ENCODE measurements at regions not wholly inside any gene's neighbourhood (a gene's known extent, or its start where the extent isn't known, plus 50 kb on each side); places are given as distances from the start of the nearest gene placed in this dataset.

DNA sequence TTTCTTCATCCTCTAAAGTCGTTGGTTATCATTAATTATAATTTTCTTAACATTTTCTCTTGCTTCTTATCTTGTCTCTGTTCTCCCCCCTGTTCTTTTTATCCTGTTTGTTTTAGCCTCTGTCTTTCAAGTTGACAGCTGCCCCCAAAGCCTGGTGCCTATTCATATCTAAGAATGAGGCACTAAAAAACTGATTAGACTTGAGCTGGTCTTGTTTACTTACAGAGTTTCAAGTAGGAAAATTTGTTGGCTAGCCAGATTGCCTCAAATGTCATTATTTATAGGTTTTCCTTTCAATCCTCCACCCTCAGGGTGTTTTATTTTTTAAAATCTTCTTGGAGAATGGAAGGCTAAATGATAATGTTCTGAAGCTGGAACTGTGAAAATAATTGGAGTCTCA lies 236.0 kb downstream of the UTP18 start:
- no peak overlapping the region for H3K4me3 ChIP-seq (ENCODE audit: low read depth, low read length)
- no peak for TF ChIP-seq MYC (IDR thresholded peaks at IDR 0.05; ENCODE audit: low read depth, low read length)
- TF ChIP-seq, protein P1, sequence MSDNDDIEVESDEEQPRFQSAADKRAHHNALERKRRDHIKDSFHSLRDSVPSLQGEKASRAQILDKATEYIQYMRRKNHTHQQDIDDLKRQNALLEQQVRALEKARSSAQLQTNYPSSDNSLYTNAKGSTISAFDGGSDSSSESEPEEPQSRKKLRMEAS (IDR thresholded peaks at IDR 0.05; ENCODE audit: low read depth, low read length) = no peak
- TF ChIP-seq, protein P2, sequence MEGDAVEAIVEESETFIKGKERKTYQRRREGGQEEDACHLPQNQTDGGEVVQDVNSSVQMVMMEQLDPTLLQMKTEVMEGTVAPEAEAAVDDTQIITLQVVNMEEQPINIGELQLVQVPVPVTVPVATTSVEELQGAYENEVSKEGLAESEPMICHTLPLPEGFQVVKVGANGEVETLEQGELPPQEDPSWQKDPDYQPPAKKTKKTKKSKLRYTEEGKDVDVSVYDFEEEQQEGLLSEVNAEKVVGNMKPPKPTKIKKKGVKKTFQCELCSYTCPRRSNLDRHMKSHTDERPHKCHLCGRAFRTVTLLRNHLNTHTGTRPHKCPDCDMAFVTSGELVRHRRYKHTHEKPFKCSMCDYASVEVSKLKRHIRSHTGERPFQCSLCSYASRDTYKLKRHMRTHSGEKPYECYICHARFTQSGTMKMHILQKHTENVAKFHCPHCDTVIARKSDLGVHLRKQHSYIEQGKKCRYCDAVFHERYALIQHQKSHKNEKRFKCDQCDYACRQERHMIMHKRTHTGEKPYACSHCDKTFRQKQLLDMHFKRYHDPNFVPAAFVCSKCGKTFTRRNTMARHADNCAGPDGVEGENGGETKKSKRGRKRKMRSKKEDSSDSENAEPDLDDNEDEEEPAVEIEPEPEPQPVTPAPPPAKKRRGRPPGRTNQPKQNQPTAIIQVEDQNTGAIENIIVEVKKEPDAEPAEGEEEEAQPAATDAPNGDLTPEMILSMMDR (IDR thresholded peaks at IDR 0.05; ENCODE audit: low read depth, low read length) = no peak
- no peak for DNase-seq (ENCODE audit: low read depth)

DNA sequence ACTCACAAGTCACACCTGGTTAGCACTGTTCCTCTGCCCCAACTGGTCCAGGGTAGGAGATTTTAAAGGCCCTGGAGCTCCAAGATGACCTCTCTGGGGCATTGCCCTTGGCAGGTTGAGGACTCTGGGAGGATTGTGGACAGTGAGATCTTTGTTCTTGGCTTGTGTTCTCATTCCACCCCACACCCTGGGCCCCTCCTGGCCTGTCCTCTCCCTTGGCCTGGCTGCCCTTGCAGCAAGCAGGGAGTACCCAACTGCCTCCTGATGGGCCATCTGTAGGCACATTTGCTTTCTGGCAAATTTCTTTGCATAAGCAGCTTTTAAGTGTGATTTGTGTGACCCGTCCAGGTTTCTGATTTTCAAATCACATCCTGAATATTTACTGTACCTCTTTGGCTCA lies 239.6 kb downstream of the UTP18 start:
- no peak for DNase-seq (ENCODE audit: low read depth)
- H3K4me3 ChIP-seq (ENCODE audit: low read depth, low read length) = no peak overlapping the region
- TF ChIP-seq, protein P1 (IDR thresholded peaks at IDR 0.05; ENCODE audit: low read depth, low read length) = no peak
- TF ChIP-seq MYC (IDR thresholded peaks at IDR 0.05; ENCODE audit: low read depth, low read length) (no peak), POLR2A (IDR thresholded peaks at IDR 0.05; ENCODE audit: extremely low read depth, insufficient read length) (no peak)
- TF ChIP-seq, protein P2 (IDR thresholded peaks at IDR 0.05; ENCODE audit: low read depth, low read length) = no peak

DNA sequence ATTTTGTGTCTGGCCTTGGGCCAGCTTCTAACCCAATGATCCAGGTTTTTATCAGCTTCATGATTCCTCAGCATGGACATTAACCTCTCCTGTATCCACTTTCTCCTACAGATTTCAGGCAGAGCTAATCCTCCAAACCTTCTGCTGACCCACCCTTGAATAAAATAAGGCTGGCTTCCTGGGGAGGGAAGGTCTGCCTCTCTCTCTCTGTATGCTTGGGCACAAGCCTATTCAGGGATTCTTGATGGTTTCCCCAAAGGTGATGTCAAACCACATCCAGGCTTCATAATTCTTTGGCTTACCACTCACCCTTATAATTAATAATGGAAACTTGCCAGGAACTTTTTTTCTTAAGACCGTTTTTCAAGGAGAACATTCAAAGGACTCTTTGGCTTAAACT lies 240.1 kb downstream of the UTP18 start:
- no peak for TF ChIP-seq MYC (IDR thresholded peaks at IDR 0.05; ENCODE audit: low read depth, low read length)
- TF ChIP-seq, protein P1 (IDR thresholded peaks at IDR 0.05; ENCODE audit: low read depth, low read length) = no peak

DNA sequence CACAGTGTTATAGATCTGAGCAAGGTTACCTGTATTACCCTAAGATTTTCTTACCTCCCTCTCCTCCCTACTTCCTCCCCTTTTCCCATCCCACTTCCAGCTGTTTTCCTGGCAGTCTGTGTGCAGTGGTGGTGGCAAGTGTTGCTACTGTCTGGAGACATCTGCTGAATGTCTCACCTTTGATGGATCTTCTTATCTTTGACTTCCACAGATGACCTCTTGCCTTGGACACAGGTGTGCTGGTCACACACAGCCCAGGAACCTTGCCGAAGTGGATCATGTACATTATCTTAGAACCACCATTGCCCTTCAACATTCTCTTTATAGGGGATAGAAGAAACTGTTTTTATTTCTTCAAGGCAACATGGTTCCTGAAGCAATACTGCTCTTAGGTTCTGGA lies 245.1 kb downstream of the UTP18 start:
- TF ChIP-seq, protein P1 (IDR thresholded peaks at IDR 0.05; ENCODE audit: low read depth, low read length) = no peak
- TF ChIP-seq POLR2A (IDR thresholded peaks at IDR 0.05; ENCODE audit: extremely low read depth, insufficient read length) = no peak
- TF ChIP-seq, protein P2 (IDR thresholded peaks at IDR 0.05; ENCODE audit: low read depth, low read length) = no peak
- TF ChIP-seq MYC (IDR thresholded peaks at IDR 0.05; ENCODE audit: low read depth, low read length) = no peak
- H3K4me3 ChIP-seq (ENCODE audit: low read depth, low read length) = no peak overlapping the region
- DNase-seq (ENCODE audit: low read depth) = no peak

More for the DNA sequence above, 240.1 kb downstream of the UTP18 start:
- DNase-seq (ENCODE audit: low read depth) = no peak
- H3K4me3 ChIP-seq (ENCODE audit: low read depth, low read length) = no peak overlapping the region

DNA sequence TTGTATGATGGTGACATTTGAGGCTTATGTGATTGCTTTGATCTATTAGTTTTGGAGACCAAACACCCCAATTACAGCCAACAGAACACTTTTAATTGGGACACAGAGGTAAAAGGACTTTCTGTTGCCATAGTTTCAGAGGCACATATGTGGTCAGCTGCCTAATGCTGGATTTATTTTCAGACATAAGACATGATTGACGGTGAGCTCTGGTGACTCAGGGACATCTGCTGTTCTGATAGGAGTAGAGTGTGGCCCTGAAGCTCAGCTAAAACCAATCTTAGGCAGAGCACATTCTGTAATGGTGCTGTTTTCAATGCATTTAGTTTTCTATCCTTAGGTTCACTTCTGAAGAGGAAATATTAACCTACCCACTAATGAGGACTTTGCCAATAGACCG lies 247.1 kb downstream of the UTP18 start:
- no peak overlapping the region for H3K4me3 ChIP-seq (ENCODE audit: low read depth, low read length)
- DNase-seq (ENCODE audit: low read depth) = no peak
- TF ChIP-seq MYC (IDR thresholded peaks at IDR 0.05; ENCODE audit: low read depth, low read length) = no peak
- TF ChIP-seq, protein P1 (IDR thresholded peaks at IDR 0.05; ENCODE audit: low read depth, low read length) = no peak
- TF ChIP-seq POLR2A (IDR thresholded peaks at IDR 0.05; ENCODE audit: extremely low read depth, insufficient read length) = no peak
- TF ChIP-seq, protein P2 (IDR thresholded peaks at IDR 0.05; ENCODE audit: low read depth, low read length) = no peak

DNA sequence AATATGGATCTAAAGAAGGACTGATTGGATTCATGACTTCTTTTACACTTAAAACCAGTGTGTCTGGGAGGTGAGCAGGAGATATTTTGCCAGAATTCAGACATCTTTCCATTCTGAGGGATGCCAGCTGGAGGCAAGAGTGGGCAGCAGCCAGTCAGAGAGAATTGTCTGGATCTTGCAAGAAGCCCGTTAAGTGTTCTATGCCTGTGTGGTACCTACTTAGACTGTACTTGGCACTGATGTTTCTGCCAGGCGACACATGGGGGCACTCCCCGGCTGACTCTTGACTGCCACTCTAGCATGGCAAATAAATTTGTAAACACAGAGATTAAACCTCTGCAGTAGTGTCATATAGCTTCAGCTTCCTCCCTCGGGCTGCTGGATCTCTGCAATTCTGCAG lies 247.7 kb downstream of the UTP18 start:
- no peak for DNase-seq (ENCODE audit: low read depth)
- H3K4me3 ChIP-seq (ENCODE audit: low read depth, low read length) = no peak overlapping the region
- TF ChIP-seq, protein P1 (IDR thresholded peaks at IDR 0.05; ENCODE audit: low read depth, low read length) = no peak
- TF ChIP-seq POLR2A (IDR thresholded peaks at IDR 0.05; ENCODE audit: extremely low read depth, insufficient read length) (no peak), MYC (IDR thresholded peaks at IDR 0.05; ENCODE audit: low read depth, low read length) (no peak)
- TF ChIP-seq, protein P2 (IDR thresholded peaks at IDR 0.05; ENCODE audit: low read depth, low read length) = no peak
